OCI-LY3 (cell line): ENCODE measurements at regions not wholly inside any gene's neighbourhood (a gene's known extent, or its start where the extent isn't known, plus 50 kb on each side); places are given as distances from the start of the nearest gene placed in this dataset.

Experiments
- H2AFZ ChIP-seq: fragments of 200-600, 300-600 bp; shearing (Covaris generic); 2 replicates; pipeline ENCODE4 v1.6.0; 2014; ENCODE audit warnings: antibody characterized with exemption, low read depth, low read length
- H3K27ac ChIP-seq: fragments of 200-600, 300-600 bp; sonication (generic); 2 replicates; pipeline ENCODE4 v1.5.1; 2014; ENCODE audit warnings: mild to moderate bottlenecking, low read length, moderate library complexity, mixed read lengths
- H3K27me3 ChIP-seq: fragments of 200-600, 300-600 bp; sonication (generic); 2 replicates; pipeline ENCODE4 v1.6.1; 2014; ENCODE audit warnings: low read depth, low read length, mixed read lengths
- H3K36me3 ChIP-seq: fragments of 200-600, 300-600 bp; sonication (generic); replicated peaks from 2 replicates; pipeline ENCODE3; 2014; ENCODE audit warnings: low read depth, low read length, mixed read lengths
- H3K4me1 ChIP-seq: fragments of 300-600, 200-600 bp; sonication (generic); 2 replicates; pipeline ENCODE4 v1.6.1; 2014; ENCODE audit warnings: low read length, mixed read lengths
- H3K4me2 ChIP-seq: fragments of 200-600, 300-600 bp; sonication (generic); 2 replicates; pipeline ENCODE4 v1.6.1; 2014; ENCODE audit warnings: low read length, mixed read lengths
- H3K4me3 ChIP-seq: fragments of 300-600, 200-600 bp; sonication (generic); 2 replicates; pipeline ENCODE4 v1.5.1; 2014; ENCODE audit warnings: antibody characterized with exemption, mild to moderate bottlenecking, low read length, moderate library complexity
- H3K79me2 ChIP-seq: fragments of 300-600, 200-600 bp; shearing (Covaris generic); 2 replicates; pipeline ENCODE4 v1.6.1; 2014; ENCODE audit warnings: mild to moderate bottlenecking, low read length, mixed read lengths
- H3K9ac ChIP-seq: fragments of 300-600, 200-600 bp; shearing (Covaris generic); 2 replicates; pipeline ENCODE4 v1.6.0; 2014; ENCODE audit warnings: mild to moderate bottlenecking, low read length, moderate library complexity
- H3K9me3 ChIP-seq: fragments of 200-600, 300-600 bp; shearing (Covaris generic); 2 replicates; pipeline ENCODE4 v1.6.1; 2014; ENCODE audit warnings: low read length, mixed read lengths; ENCODE audit not compliant: insufficient read depth
- H4K20me1 ChIP-seq: fragments of 200-600, 300-600 bp; sonication (generic); 2 replicates; pipeline ENCODE4 v1.6.1; 2016; ENCODE audit warnings: low read length, mixed read lengths; ENCODE audit not compliant: insufficient read depth
- EZH2phosphoT487 ChIP-seq: fragments of 200-600 bp; shearing (Covaris generic); IDR thresholded peaks from 2 replicates; pipeline ENCODE4 v1.6.1; 2018; ENCODE audit warnings: antibody characterized with exemption, mixed run types, low read depth
- TF ChIP-seq, protein P1 (sequence below): fragments of 200-600, 300-600 bp; sonication (generic); IDR thresholded peaks from 2 replicates; pipeline ENCODE4 v1.5.1; 2014; ENCODE audit warnings: antibody characterized with exemption, low read length, low read depth

GRCh38 chr5:12974856-12975255 is 969.6 kb downstream of the DNAH5 start:
- no peak overlapping the region for H3K9ac ChIP-seq
- H3K4me2 ChIP-seq, result no peak overlapping the region
- no peaks in the 10 kb centered on the region for H3K79me2 ChIP-seq
- no peaks in the 10 kb centered on the region for H3K4me1 ChIP-seq
- H3K4me3 ChIP-seq, result no peak overlapping the region
- H3K27ac ChIP-seq, result no peak overlapping the region
- TF ChIP-seq, protein P1, sequence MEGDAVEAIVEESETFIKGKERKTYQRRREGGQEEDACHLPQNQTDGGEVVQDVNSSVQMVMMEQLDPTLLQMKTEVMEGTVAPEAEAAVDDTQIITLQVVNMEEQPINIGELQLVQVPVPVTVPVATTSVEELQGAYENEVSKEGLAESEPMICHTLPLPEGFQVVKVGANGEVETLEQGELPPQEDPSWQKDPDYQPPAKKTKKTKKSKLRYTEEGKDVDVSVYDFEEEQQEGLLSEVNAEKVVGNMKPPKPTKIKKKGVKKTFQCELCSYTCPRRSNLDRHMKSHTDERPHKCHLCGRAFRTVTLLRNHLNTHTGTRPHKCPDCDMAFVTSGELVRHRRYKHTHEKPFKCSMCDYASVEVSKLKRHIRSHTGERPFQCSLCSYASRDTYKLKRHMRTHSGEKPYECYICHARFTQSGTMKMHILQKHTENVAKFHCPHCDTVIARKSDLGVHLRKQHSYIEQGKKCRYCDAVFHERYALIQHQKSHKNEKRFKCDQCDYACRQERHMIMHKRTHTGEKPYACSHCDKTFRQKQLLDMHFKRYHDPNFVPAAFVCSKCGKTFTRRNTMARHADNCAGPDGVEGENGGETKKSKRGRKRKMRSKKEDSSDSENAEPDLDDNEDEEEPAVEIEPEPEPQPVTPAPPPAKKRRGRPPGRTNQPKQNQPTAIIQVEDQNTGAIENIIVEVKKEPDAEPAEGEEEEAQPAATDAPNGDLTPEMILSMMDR, result no peak
- no peak for TF ChIP-seq EZH2phosphoT487
- H3K27me3 ChIP-seq, result no peaks in the 10 kb centered on the region
- no peaks in the 10 kb centered on the region for H3K36me3 ChIP-seq
- H2AFZ ChIP-seq, result no peak overlapping the region
- H3K9me3 ChIP-seq, result no peaks in the 10 kb centered on the region
- no peaks in the 10 kb centered on the region for H4K20me1 ChIP-seq

- H3K36me3 ChIP-seq, result no peaks in the 10 kb centered on the region
- no peaks in the 10 kb centered on the region for H3K4me1 ChIP-seq
- no peaks in the 10 kb centered on the region for H3K27me3 ChIP-seq
- TF ChIP-seq, protein P1, result no peak
- TF ChIP-seq EZH2phosphoT487, result no peak
- H3K9ac ChIP-seq, result no peak overlapping the region
- no peak overlapping the region for H3K4me2 ChIP-seq
- no peaks in the 10 kb centered on the region for H3K9me3 ChIP-seq
- no peaks in the 10 kb centered on the region for H3K79me2 ChIP-seq
- no peaks in the 10 kb centered on the region for H4K20me1 ChIP-seq
- H2AFZ ChIP-seq, result no peak overlapping the region
- H3K27ac ChIP-seq, result no peak overlapping the region
- H3K4me3 ChIP-seq, result no peak overlapping the region
Observed at GRCh38 chr5:12965804-12966203, 978.7 kb downstream of the DNAH5 start.

DNA sequence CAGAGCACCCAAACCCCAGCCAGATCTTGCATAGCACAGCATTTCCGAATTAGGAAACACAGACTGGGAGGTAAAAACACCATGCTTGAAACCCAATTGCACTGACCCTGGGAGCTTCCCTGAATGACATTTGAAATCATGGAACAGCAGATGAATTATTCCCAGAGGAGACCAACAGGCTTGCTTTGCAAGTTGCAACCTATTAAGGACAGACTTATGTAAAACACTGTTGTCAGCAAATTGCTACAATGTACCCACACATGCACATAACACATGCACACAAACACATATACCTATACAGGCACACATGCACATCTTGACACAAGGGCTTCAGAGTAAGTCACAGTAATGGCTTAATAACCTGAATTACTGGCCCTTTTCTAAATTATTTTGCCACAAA is 984.8 kb downstream of the DNAH5 start:
- Histone ChIP-seq H3K4me2 (no peak overlapping the region), H3K27me3 (no peaks in the 10 kb centered on the region), H3K36me3 (no peaks in the 10 kb centered on the region), H4K20me1 (no peaks in the 10 kb centered on the region), H3K79me2 (no peaks in the 10 kb centered on the region), H3K9ac (no peak overlapping the region), H3K4me3 (no peak overlapping the region), H3K27ac (no peak overlapping the region), H3K4me1 (no peaks in the 10 kb centered on the region), H3K9me3 (no peaks in the 10 kb centered on the region), H2AFZ (no peak overlapping the region)
- TF ChIP-seq, protein P1, result no peak
- no peak for TF ChIP-seq EZH2phosphoT487

DNA sequence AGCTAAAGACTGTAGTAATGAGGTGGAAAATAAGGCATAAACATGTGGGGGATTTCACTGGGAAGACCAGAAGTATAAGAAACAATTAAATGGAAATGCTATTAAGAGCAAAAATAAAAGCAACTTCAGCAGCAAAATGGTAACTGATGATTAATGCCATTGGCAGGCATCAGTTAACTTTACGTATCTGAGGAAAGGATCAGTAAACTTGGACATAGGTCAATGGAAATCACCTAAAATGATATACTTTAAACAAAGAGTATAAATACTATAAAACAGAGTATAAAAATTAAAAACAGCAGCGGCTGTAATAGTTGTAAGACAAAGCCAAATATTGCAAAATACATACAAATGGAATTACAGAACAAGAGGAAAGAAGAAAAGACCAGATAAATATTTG is 992.1 kb downstream of the DNAH5 start:
- H3K27ac ChIP-seq, result no peak overlapping the region
- TF ChIP-seq, protein P1, result no peak
- TF ChIP-seq EZH2phosphoT487, result no peak

More for the DNA sequence above, 992.1 kb downstream of the DNAH5 start:
- Histone ChIP-seq H4K20me1 (no peaks in the 10 kb centered on the region), H3K9me3 (no peaks in the 10 kb centered on the region), H3K4me1 (no peaks in the 10 kb centered on the region), H3K79me2 (no peaks in the 10 kb centered on the region), H2AFZ (no peak overlapping the region), H3K9ac (no peak overlapping the region), H3K4me3 (no peak overlapping the region), H3K36me3 (no peaks in the 10 kb centered on the region), H3K27me3 (no peaks in the 10 kb centered on the region), H3K4me2 (no peak overlapping the region)
